Gastroesophageal sphincter (tissue), 4 donors: ENCODE measurements at regions not wholly inside any gene's neighbourhood (a gene's known extent, or its start where the extent isn't known, plus 50 kb on each side); places are given as distances from the start of the nearest gene placed in this dataset.
A peak's percentile ranks its signal among the peaks of the same experiment; 100 is the strongest.

Source experiments
- ATAC-seq: fragments of 150-250 bp; one replicate; pipeline ENCODE4 v1.9.1; 2016; ENCODE audit warnings: mild to moderate bottlenecking, moderate library complexity
- H3K27ac ChIP-seq, 4 donors: fragments of 200-600 bp; sonication (generic) in 3 of 4; 1 replicate in 3 of 4; 2 replicates in 1 of 4; pipeline ENCODE4 v1.5.1; 2016 to 2019
- H3K27me3 ChIP-seq: fragments of 200-600 bp; sonication (generic); one replicate; pipeline ENCODE4 v1.5.1; 2019
- H3K36me3 ChIP-seq, 2 donors: fragments of 200-600 bp; sonication (generic); one replicate each; pipeline ENCODE4 v1.5.1; 2019; ENCODE audit warnings: control low read depth in 1 of 2
- H3K4me1 ChIP-seq, 3 donors: fragments of 200-600 bp; sonication (generic); 1 replicate in 2 of 3; 2 replicates in 1 of 3; pipeline ENCODE4 v1.5.1; 2016 to 2019; ENCODE audit warnings: control low read depth in 2 of 3
- H3K4me3 ChIP-seq, 2 donors: fragments of 200-600 bp; sonication (generic); one replicate each; pipeline ENCODE4 v1.5.1; 2019; ENCODE audit warnings: mild to moderate bottlenecking in 1 of 2, moderate library complexity in 1 of 2
- H3K9me3 ChIP-seq, 3 donors: fragments of 200-600 bp; sonication (generic); one replicate each; pipeline ENCODE4 v1.5.1; 2017 to 2019; ENCODE audit warnings: control low read depth in 2 of 3
- CTCF ChIP-seq, 4 experiments: fragments of 200-600 bp in 2 of 4; fragments of 450-650 bp in 2 of 4; sonication (generic) in 1 of 4; IDR thresholded peaks; one replicate each; pipeline ENCODE4 v1.5.1; 2017 to 2019; ENCODE audit warnings: antibody characterized with exemption in 4 of 4, mild to moderate bottlenecking in 2 of 4, moderate library complexity in 2 of 4
- EP300 ChIP-seq: sonication (generic); formaldehyde crosslinking; IDR thresholded peaks from one replicate; pipeline ENCODE4 v1.6.1; 2017; ENCODE audit warnings: antibody characterized with exemption, mild to moderate bottlenecking
- POLR2A ChIP-seq, 2 donors: fragments of 450-650 bp; IDR thresholded peaks; one replicate each; pipeline ENCODE4 v1.6.1; 2017; ENCODE audit warnings: antibody characterized with exemption in 2 of 2, mild to moderate bottlenecking in 2 of 2, moderate library complexity in 1 of 2
- POLR2AphosphoS5 ChIP-seq: sonication (generic); formaldehyde crosslinking; IDR thresholded peaks from one replicate; pipeline ENCODE4 v1.6.1; 2017; ENCODE audit warnings: antibody characterized with exemption
- WGBS, 2 donors: methylation state at CpG; one replicate each; pipeline ENCODE4 v1.1.5; 2018; ENCODE audit warnings: low coverage in 1 of 2; 5-methylcytosine and 5-hydroxymethylcytosine counted together

- Histone ChIP-seq H3K4me1 (no peaks in the 10 kb centered on the region), H3K27ac (no peak overlapping the region), H3K9me3 (no peaks in the 10 kb centered on the region), H3K36me3 (no peaks in the 10 kb centered on the region), H3K27me3 (no peaks in the 10 kb centered on the region), H3K4me3 (no peak overlapping the region)
- no peak for ATAC-seq
- TF ChIP-seq POLR2AphosphoS5 = no peak
- 67 to 97% methylated on average over 1 to 2 of the region's 2 CpGs for WGBS, 2 donors
Observed at GRCh38 chr10:21280971-21281572, 244.4 kb downstream of the SKIDA1 start.

- TF ChIP-seq POLR2AphosphoS5 (no peak), CTCF (IDR thresholded peaks at IDR 0.05) (no peak), EP300 (no peak), POLR2A (IDR thresholded peaks at IDR 0.05) (no peak)
- no peaks in the 10 kb centered on the region for H3K36me3 ChIP-seq
- no peaks in the 10 kb centered on the region for H3K27me3 ChIP-seq
- 92% methylated on average over 5 of the region's 5 CpGs; no CpG with 5 or more reads in 1 of the 2 donors for WGBS, 2 donors
- no peaks in the 10 kb centered on the region for H3K9me3 ChIP-seq
- H3K4me3 ChIP-seq = no peak overlapping the region
- no peak overlapping the region for H3K27ac ChIP-seq
- H3K4me1 ChIP-seq = no peaks in the 10 kb centered on the region
- no peak for ATAC-seq
Observed at GRCh38 chr10:21280037-21280436, 245.4 kb downstream of the SKIDA1 start.

- WGBS, 2 donors = 86% methylated on average over 1 of the region's 3 CpGs; no CpG with 5 or more reads in 1 of the 2 donors
- no peak for ATAC-seq
- H3K27ac ChIP-seq = no peak overlapping the region
- no peaks in the 10 kb centered on the region for H3K4me1 ChIP-seq
- H3K27me3 ChIP-seq = no peaks in the 10 kb centered on the region
- H3K36me3 ChIP-seq = no peaks in the 10 kb centered on the region
- no peaks in the 10 kb centered on the region for H3K9me3 ChIP-seq
- TF ChIP-seq POLR2AphosphoS5 (no peak), EP300 (no peak), CTCF (IDR thresholded peaks at IDR 0.05) (no peak), POLR2A (IDR thresholded peaks at IDR 0.05) (no peak)
- H3K4me3 ChIP-seq = no peak overlapping the region
Observed at GRCh38 chr10:21279217-21279575, 246.3 kb downstream of the SKIDA1 start.

GRCh38 chr10:21278491-21279216, 246.8 kb downstream of the SKIDA1 start:
- Histone ChIP-seq H3K36me3 (no peaks in the 10 kb centered on the region), H3K4me3 (no peak overlapping the region), H3K4me1 (no peaks in the 10 kb centered on the region), H3K27ac (no peak overlapping the region), H3K9me3 (no peaks in the 10 kb centered on the region), H3K27me3 (no peaks in the 10 kb centered on the region)
- ATAC-seq = peak; percentile 85
- TF ChIP-seq POLR2A (IDR thresholded peaks at IDR 0.05) (no peak), EP300 (no peak), POLR2AphosphoS5 (no peak), CTCF (IDR thresholded peaks at IDR 0.05) (peak; percentile 48 to 82 (median 70))
- WGBS, 2 donors = 57 to 64% methylated on average over 3 to 6 of the region's 8 CpGs

- no peak for TF ChIP-seq CTCF (IDR thresholded peaks at IDR 0.05)
- TF ChIP-seq POLR2AphosphoS5 = no peak
- no peak for TF ChIP-seq EP300
- TF ChIP-seq POLR2A (IDR thresholded peaks at IDR 0.05) = no peak
- 86 to 100% methylated on average over 3 of the region's 3 CpGs for WGBS, 2 donors
- H3K4me3 ChIP-seq = no peak overlapping the region
- H3K4me1 ChIP-seq = no peaks in the 10 kb centered on the region
- H3K27me3 ChIP-seq = no peaks in the 10 kb centered on the region
- H3K36me3 ChIP-seq = no peaks in the 10 kb centered on the region
- no peak overlapping the region for H3K27ac ChIP-seq
- no peak for ATAC-seq
- H3K9me3 ChIP-seq = no peaks in the 10 kb centered on the region
Observed at GRCh38 chr10:21273400-21273968, 252.0 kb downstream of the SKIDA1 start.
